Fibroblast of gingiva (primary cell): ENCODE measurements at regions not wholly inside any gene's neighbourhood (a gene's known extent, or its start where the extent isn't known, plus 50 kb on each side); places are given as distances from the start of the nearest gene placed in this dataset.
"Not testable (repeated sequence)": the region's sequence is repeated elsewhere in the genome, so short reads cannot be mapped to it uniquely, and the experiment has no call there.

ENCODE experiments used
- DNase-seq: peaks from one replicate; pipeline ENCODE4 v3.0.0-alpha.2; 2011; ENCODE audit warnings: low read depth

DNA sequence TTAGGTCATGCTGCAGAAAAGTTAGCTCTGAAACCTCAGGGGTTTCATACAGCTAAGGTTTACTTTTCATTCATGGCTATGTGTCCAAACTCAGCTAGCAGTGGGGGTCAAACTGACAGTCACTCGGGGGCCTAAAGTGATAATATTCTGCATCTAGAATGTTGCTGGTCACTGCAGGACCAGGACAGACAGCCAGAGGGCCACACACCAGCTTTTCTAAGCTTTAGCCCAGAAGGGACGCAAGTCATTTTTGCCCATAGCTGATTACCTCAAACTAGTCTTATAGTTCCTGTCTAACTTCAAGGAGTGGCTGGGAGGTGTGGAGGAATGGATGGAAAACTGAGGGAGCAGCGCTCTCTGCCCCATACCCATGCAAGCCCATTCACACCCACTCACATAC is 163.0 kb upstream of the NLRP1 start:
- no peak for DNase-seq

- DNase-seq, result no peak
Measured at GRCh38 chr17:5747964-5748363, 163.7 kb upstream of the NLRP1 start.

- no peak for DNase-seq
Measured at GRCh38 chr17:5753421-5753820, 169.1 kb upstream of the NLRP1 start.

- no peak for DNase-seq
Measured at GRCh38 chr17:5757314-5757907, 173.1 kb upstream of the NLRP1 start.

DNA sequence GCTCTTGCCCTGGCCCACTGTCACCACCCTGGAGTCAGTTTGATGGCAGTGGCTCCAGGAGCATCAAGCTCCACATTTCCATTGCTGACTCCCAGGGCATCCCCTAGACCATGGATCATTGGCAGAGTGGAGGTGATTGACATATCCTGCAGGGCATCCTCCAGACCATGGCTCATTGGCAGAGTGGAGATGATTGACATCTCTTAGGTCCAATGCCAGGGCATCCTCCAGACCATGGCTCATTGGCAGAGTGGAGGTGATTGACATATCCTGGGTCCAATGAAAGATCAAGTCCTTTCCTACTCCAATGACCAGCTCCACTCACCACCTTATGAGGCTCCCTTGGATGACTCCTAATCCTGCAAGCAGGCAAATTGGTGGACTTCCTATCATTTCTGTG is 174.3 kb upstream of the NLRP1 start:
- DNase-seq, result no peak

- no peak for DNase-seq
Measured at GRCh38 chr17:5759501-5759925, 175.2 kb upstream of the NLRP1 start.

GRCh38 chr17:5762191-5762590 is 177.9 kb upstream of the NLRP1 start:
- no peak for DNase-seq

DNA sequence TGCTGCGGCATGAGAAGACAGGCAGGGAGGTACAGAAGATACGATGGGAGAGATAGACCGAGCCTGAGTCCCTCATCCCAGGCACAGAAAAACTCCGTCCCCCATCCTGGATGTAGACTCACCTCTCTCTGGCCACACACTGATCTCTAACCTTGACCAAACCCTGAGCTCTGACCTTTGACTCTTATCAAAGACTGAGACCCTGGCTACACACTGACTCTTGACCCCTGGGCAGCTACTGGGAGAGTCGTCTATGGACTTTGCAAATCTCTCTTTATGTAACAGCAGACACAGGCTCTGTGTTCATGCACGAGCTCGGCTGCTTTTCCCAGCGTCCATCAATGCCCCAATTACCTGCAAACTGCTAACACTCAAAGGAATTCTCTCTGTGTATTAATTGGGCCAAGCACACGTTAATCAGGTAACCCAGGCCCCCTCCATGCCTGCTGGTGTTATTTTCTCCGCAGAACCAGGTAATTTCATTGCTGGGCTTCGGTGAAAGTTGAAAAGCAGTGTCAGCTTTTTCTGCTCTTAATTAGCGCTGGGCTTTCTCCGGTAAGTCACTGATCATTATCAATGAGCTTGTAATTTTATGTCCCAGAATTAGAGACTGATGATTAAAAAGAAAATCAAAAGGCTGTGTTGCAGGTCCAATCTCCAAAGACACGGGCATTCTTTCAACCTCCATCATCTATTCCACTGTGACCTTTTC is 179.4 kb upstream of the NLRP1 start:
- DNase-seq, result no peak

GRCh38 chr17:5769593-5770354 is 185.5 kb upstream of the NLRP1 start:
- DNase-seq, result peak; percentile 24

GRCh38 chr17:5770441-5771270 is 186.3 kb upstream of the NLRP1 start:
- no peak for DNase-seq

DNA sequence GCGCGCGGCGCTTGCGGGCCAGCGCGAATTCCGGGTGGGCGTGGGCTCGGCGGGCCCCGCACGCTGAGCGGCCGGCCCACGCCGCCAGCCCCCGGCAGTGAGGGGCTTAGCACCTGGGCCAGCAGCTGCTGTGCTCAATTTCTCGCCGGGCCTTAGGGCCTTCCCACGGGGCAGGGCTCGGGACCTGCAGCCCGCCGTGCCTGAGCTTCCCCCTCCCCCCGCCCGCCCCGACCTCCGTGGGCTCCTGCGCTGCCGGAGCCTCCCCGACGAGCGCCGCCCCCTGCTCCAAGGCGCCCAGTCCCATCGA is 186.9 kb upstream of the NLRP1 start:
- DNase-seq, result not testable (repeated sequence)

- DNase-seq, result not testable (repeated sequence)
Measured at GRCh38 chr17:5772017-5772416, 187.7 kb upstream of the NLRP1 start.

GRCh38 chr17:5772720-5773119 is 188.4 kb upstream of the NLRP1 start:
- no peak for DNase-seq

GRCh38 chr17:5773816-5774360 is 189.6 kb upstream of the NLRP1 start:
- DNase-seq, result no peak

DNA sequence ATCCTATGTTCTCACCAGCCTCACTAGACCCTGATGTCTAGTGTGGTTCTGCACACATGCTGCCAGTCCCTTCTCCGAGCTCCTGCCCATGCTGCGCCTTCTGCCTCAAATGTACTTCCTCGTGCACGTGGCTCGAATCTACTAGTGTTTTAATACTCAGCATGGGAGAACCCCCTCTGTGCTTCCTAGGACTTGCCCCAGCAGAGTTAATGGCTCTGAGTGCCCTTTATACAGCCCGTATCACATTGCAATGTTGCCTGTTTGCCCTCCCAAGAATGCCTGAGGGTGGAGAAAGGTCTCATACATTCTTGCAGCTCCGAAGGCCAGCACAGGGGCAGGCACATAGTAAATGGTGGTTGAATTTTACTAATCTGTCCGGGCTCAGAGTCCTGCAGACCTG is 190.8 kb upstream of the NLRP1 start:
- peak; percentile 15 for DNase-seq

DNA sequence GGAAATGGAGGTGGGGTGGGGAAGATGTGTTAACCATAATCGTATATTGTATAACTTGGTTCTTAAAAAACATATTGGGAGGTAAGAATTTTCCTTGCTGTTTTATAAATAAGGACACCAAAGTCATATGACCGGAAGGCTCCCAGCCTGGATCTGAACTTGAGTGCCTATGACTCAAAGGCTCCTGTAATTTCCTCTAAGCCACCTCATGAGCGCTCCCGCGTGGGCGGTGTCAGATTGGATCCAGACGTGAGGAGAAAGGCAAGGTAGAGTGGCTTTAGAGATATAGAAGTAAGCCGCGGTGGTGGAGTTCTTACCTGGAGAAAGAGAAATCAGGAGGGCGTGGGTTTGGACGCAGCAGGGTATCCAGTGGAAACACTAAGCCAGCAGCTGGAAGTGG is 196.2 kb upstream of the NLRP1 start:
- DNase-seq, result peak; percentile 6

DNA sequence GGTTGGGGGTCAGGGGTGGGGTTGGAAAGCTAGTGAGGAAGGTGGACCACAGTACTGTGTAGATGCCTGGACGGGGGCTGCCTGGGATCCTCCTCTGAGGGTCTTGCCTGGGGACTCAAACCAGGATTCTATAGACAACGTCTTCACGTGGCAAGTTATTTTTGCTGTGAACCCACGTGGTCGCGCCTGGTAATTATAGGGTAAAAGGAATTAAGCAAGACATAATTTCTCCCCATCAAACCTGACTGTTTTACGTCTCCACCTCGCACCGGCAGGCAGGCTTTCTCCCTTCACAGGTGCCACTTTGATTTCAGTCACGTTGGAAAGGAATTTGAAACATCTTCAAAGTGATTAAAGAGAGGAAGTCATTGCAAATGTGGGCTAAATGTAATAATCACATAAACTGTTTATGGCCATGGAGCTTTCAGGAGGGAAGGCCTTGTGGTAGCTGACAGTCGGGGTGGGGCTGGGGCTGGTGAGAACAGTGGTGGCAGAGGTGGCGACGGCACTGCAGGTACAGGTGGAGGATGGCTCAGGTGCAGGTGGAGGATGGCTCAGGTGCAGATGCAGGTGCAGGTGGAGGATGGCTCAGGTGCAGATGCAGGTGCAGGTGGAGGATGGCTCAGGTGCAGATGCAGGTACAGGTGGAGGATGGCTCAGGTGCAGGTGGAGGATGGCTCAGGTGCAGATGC is 197.1 kb upstream of the NLRP1 start:
- DNase-seq, result no peak

DNA sequence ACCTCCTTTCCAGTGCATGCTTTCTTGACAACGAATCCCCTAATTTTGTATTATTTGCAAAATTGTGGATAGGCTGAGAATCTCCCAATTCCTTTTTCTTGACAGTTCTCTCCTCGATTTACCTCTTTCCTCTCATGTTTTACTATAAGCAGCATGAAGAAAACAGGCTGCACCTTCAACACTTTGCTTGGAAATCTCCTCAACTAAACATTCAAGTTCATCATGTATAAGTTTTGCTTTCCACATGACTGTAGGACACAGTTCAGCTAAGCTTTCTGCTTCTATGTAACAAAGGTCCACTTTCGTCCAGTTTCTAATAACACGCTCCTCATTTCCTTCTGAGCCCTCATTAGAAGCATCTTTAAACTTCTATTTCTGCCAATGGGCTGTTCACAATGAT is 199.0 kb upstream of the NLRP1 start:
- DNase-seq, result no peak

- no peak for DNase-seq
Measured at GRCh38 chr17:5783851-5784250, 199.5 kb upstream of the NLRP1 start.

- no peak for DNase-seq
Measured at GRCh38 chr17:5784791-5785190, 200.5 kb upstream of the NLRP1 start.

DNA sequence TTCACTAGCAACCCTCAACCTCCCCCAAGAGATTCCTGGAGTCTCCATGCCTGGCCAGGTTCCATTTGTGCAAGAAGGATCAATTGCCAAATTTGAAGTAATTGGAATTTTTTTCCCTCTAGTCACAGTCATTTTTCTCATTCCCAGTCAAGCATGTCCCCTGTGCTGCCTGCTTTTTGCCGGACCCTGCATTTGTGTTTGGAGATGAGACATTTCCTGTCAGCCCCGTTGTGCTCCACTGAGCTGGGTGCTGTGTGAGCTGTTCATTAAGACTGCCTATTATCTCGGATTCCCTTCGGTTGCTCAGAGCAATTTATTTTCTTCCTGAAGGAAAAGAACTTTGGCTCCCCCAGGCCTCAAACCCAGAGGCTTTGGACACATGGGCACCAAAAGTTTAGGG is 201.0 kb upstream of the NLRP1 start:
- peak; percentile 5 for DNase-seq
